Neural crest cell (in vitro differentiated cells): ENCODE measurements at regions not wholly inside any gene's neighbourhood (a gene's known extent, or its start where the extent isn't known, plus 50 kb on each side); places are given as distances from the start of the nearest gene placed in this dataset.
A peak's percentile ranks its signal among the peaks of the same experiment; 100 is the strongest.

ENCODE experiments used
- DNase-seq: peaks from one replicate; pipeline ENCODE4 v3.0.0; 2021; ENCODE audit warnings: low read depth, mixed read lengths, low spot score
- H3K27ac Mint-ChIP-seq: one replicate; pipeline ENCODE4 v1.8.0; 2021; ENCODE audit warnings: mild to moderate bottlenecking, mixed read lengths; ENCODE audit not compliant: unreplicated experiment
- H3K27me3 Mint-ChIP-seq: 2 replicates; pipeline ENCODE4 v1.8.0; 2021; ENCODE audit warnings: low read depth, mild to moderate bottlenecking, mixed read lengths
- H3K36me3 Mint-ChIP-seq: 2 replicates; pipeline ENCODE4 v1.8.0; 2021; ENCODE audit warnings: low read depth, mild to moderate bottlenecking, mixed read lengths
- H3K4me1 Mint-ChIP-seq: 2 replicates; pipeline ENCODE4 v1.8.0; 2021; ENCODE audit warnings: mixed read lengths
- H3K4me3 Mint-ChIP-seq: one replicate; pipeline ENCODE4 v1.8.0; 2021; ENCODE audit warnings: mild to moderate bottlenecking, mixed read lengths
- H3K9me3 Mint-ChIP-seq: 2 replicates; pipeline ENCODE4 v1.8.0; 2021; ENCODE audit warnings: mixed read lengths
- CTCF ChIP-seq: fragments of 200-600 bp; sonication (generic); conservative IDR thresholded peaks from 2 replicates; pipeline ENCODE4 v1.5.0; 2021; ENCODE audit warnings: antibody characterized with exemption, mild to moderate bottlenecking

GRCh38 chr9:121550041-121550440, 50.4 kb upstream of the GGTA1 start:
- no peak for DNase-seq
- no peak overlapping the region for H3K4me3 Mint-ChIP-seq
- peaks cover 7% of the 10 kb centered on the region for H3K27me3 Mint-ChIP-seq
- H3K36me3 Mint-ChIP-seq = no peaks in the 10 kb centered on the region
- no peaks in the 10 kb centered on the region for H3K9me3 Mint-ChIP-seq
- no peak for TF ChIP-seq CTCF
- peaks cover 8% of the 10 kb centered on the region for H3K4me1 Mint-ChIP-seq
- no peak overlapping the region for H3K27ac Mint-ChIP-seq

- H3K27me3 Mint-ChIP-seq = peaks cover 7% of the 10 kb centered on the region
- peak; percentile 94 for DNase-seq
- peaks cover 8% of the 10 kb centered on the region for H3K4me1 Mint-ChIP-seq
- TF ChIP-seq CTCF = peak; percentile 97
- no peak overlapping the region for H3K27ac Mint-ChIP-seq
- no peak overlapping the region for H3K4me3 Mint-ChIP-seq
- H3K9me3 Mint-ChIP-seq = no peaks in the 10 kb centered on the region
- H3K36me3 Mint-ChIP-seq = no peaks in the 10 kb centered on the region
Measured at GRCh38 chr9:121550569-121551512, 51.2 kb upstream of the GGTA1 start.

- Mint-ChIP-seq H3K36me3 (no peaks in the 10 kb centered on the region), H3K4me1 (peaks cover 8% of the 10 kb centered on the region), H3K27me3 (peaks cover 7% of the 10 kb centered on the region), H3K27ac (no peak overlapping the region), H3K4me3 (no peak overlapping the region), H3K9me3 (no peaks in the 10 kb centered on the region)
- DNase-seq = no peak
- TF ChIP-seq CTCF = no peak
Measured at GRCh38 chr9:121551985-121552753, 52.5 kb upstream of the GGTA1 start.

GRCh38 chr9:121556082-121556481, 56.4 kb upstream of the GGTA1 start:
- DNase-seq = no peak
- Mint-ChIP-seq H3K9me3 (no peaks in the 10 kb centered on the region), H3K4me1 (peaks cover 15% of the 10 kb centered on the region), H3K27ac (no peak overlapping the region), H3K36me3 (no peaks in the 10 kb centered on the region), H3K4me3 (no peak overlapping the region), H3K27me3 (peaks cover 3% of the 10 kb centered on the region)
- TF ChIP-seq CTCF = no peak

GRCh38 chr9:121556580-121556979, 56.9 kb upstream of the GGTA1 start:
- Mint-ChIP-seq H3K36me3 (no peaks in the 10 kb centered on the region), H3K4me3 (no peak overlapping the region), H3K9me3 (no peaks in the 10 kb centered on the region), H3K4me1 (peaks cover 14% of the 10 kb centered on the region), H3K27ac (no peak overlapping the region), H3K27me3 (no peaks in the 10 kb centered on the region)
- no peak for TF ChIP-seq CTCF
- no peak for DNase-seq
